Epithelial cell of prostate (primary cell): ENCODE measurements at regions not wholly inside any gene's neighbourhood (a gene's known extent, or its start where the extent isn't known, plus 50 kb on each side); places are given as distances from the start of the nearest gene placed in this dataset.

Source experiments
- DNase-seq: peaks from one replicate; pipeline ENCODE4 v3.0.0-alpha.2; 2011; ENCODE audit warnings: low read depth, low spot score
- H3K27ac ChIP-seq: fragments of 450-650 bp; 2 replicates; pipeline ENCODE4 v1.5.1; 2017; ENCODE audit warnings: mild to moderate bottlenecking

DNA sequence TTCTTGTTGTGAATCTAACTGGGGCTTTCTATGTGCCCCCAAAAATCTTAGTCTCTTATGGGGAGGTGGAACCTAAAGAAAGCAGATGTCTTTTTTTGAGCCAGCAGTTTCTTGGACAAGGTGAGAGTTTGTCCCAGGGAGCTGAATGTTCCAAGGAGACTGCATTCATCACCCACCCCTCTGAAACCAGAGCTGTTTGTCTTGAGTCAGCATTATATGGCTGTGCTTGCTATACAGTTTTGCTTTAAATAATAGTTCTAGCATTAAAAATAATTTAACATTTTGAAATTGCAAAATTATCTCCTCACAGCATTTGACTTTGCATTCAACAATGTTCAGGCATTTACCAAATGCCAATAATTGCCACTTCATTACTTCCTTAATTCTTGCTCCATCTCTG is 813.3 kb downstream of the BCL11B start:
- no peak for DNase-seq
- no peak overlapping the region for H3K27ac ChIP-seq

DNA sequence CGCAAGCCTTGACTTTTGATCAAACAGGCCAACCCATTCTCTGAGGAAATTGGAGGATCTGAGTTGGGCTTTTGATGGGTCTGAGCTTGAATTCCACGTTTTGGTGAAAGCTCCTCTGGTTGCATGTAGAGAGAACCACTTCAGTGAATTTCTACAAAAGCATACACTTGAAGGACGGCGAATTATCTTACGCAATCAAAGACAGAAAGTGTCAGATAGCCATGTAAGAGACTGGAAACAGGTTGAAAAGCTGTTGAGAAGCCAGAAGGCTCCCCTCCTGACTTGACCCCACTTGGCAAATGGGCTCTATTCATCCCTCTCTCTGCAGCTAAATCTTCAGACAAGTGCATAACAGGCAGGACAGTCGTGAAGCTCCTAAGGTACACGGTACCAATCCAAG is 809.1 kb downstream of the BCL11B start:
- DNase-seq: no peak
- no peak overlapping the region for H3K27ac ChIP-seq

- H3K27ac ChIP-seq: no peak overlapping the region
- DNase-seq: peak; percentile 33
Observed at GRCh38 chr14:98466807-98467206, 805.2 kb downstream of the BCL11B start.

GRCh38 chr14:98470663-98471062 is 801.3 kb downstream of the BCL11B start:
- DNase-seq: peak; percentile 82
- H3K27ac ChIP-seq: no peak overlapping the region

DNA sequence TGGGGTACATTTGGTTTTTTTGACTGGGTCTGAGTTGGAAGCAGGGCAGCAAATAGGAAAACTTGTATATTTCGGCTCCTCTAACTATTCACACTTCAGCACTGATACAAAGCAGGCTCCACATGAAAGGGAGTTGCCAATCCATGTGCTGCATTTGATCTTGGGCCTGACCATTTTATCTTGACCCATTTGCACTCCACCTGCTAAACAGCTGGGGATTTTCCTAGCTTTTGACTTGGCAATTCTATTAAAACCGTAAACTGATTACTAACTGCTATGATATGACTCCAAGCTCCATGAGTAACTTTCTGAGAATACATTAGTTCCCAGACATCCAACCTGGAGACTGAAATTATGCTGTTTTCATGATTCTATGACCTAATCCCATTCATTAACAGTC is 797.1 kb downstream of the BCL11B start:
- no peak for DNase-seq
- H3K27ac ChIP-seq: no peak overlapping the region

DNA sequence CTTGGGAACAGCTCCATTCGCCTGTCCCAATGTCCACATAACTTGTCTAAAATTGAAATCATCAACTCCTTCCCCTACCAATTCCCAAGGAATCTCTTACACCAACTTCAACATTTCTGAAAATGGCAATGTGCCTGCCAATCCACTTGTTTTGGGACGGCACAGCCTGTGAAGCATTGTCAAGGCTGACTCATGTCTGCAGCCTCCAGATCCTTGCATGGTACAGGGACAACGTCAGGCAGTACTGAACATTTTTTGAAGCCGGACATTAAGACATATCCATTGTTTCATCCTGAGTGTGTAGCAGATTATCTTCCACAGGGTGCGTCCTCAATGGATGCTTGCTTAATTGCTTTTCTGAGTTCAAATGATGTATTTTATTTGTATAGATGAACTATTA is 794.1 kb downstream of the BCL11B start:
- H3K27ac ChIP-seq: no peak overlapping the region
- no peak for DNase-seq

DNA sequence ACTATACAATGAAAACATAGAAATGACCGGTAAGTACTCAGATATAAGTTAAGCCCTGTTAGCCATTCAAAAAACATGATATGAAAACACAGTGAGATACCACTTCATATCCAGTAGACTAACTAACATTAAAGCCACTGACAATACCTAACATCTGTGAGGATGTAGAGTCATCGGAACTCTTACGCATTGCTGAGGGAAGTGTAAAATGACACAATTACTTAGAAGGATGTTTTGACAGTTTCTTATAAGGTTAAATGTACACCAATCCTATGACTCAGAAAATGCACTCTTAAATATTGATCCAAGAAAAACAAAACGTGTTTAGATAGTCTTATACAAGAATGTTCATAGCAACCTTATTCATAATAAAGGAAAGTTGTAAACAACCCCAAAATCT is 782.9 kb downstream of the BCL11B start:
- DNase-seq: no peak
- peak overlapping the region; percentile 10 for H3K27ac ChIP-seq

DNA sequence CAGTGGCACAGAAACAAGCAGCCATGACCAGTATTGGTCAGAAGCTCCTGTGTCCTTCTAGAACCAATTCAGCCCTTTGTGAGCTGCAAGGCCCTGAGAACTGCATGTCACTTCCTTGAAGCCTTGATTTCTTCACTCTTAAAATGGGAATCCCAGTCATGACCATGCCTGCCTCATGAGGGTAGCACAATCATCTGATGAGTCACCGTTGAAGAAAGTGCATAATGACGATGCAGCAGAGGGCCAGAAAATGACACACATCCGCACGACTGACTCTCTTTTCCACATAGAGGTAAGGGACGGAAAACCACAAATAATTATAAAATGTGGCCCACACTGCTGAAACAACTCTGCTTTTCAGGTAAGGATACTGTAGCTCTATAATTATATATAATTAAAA is 777.4 kb downstream of the BCL11B start:
- peak; percentile 91 for DNase-seq
- H3K27ac ChIP-seq: peak overlapping the region; percentile 91

- peak; percentile 69 for DNase-seq
- H3K27ac ChIP-seq: peak overlapping the region; percentile 92
Observed at GRCh38 chr14:98498019-98498885, 773.7 kb downstream of the BCL11B start.

GRCh38 chr14:98501335-98501734 is 770.7 kb downstream of the BCL11B start:
- peak; percentile 96 for DNase-seq
- H3K27ac ChIP-seq: peak overlapping the region; percentile 92

- H3K27ac ChIP-seq: peak overlapping the region; percentile 92
- no peak for DNase-seq
Observed at GRCh38 chr14:98501836-98502235, 770.2 kb downstream of the BCL11B start.

DNA sequence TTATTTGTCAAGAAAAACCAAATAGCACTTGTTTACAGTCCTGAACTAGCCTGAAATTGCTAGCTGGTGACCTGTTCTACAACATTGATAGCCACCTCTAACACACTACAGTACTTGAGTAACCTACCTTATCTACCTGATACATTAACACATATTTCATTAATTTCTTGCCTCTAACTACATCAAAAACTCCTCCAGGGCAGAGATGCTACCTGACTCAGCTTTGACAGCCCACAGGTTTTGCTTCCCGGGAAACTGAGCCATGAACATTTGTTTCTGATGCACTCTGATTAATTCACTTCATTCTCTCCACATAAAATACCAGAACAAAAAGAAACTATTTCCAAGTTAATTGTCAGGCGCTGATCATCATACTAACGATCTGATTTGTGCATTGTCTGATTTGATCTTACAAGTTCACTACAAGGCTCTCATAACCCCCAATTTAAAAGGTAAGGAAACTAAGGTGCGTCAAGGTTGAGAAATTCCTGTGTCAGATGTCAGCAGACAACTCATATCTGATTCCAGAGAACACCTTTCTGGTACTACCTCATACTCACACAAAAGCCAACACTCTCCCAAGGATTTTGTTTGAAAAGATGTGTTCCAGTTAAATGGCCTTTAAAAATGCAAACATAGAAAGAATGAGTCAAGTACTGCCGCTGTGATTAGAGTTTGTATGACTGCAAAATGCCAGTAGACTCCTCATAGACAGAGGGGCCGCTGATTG is 768.7 kb downstream of the BCL11B start:
- peak overlapping the region; percentile 92 for H3K27ac ChIP-seq
- DNase-seq: peak; percentile 46

GRCh38 chr14:98507264-98507663 is 764.7 kb downstream of the BCL11B start:
- DNase-seq: no peak
- H3K27ac ChIP-seq: peak overlapping the region; percentile 30

- no peak for DNase-seq
- no peak overlapping the region for H3K27ac ChIP-seq
Observed at GRCh38 chr14:98510392-98510791, 761.6 kb downstream of the BCL11B start.

DNA sequence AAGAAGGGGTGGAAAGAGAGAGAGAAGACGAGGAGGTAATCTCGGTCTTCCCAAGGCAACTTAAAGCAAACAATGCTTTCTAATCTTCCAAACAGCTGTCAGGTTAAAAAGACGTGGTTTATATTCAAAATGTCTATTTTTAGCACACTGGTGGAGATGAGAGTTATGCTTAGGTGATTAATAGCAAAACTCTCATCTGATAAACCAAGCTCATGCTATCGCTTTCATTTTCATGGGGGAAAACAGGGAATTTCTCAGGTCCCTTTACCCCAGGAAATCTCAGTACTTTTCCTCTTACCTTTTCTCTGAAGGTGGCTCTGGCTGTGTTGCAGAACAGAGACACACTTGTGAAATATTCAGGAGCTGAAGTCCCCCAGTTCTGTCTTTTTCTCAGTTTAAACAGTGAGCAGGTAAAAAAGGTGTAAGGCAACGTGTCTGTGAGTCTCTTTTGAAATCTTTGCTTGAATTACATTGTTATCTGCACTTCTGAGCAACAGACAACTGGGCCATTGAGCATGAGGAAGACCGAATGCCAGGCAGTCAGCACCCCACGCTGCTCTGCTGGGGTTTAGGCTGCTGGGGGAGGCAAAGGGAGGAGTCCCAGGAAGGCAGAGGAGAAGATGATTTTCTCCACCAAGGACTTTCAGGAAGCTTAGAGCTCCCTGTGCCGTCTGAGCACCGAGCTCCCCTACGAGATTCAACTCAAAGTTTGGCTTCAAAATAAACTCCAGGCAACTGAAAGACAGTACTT is 759.3 kb downstream of the BCL11B start:
- no peak for DNase-seq
- no peak overlapping the region for H3K27ac ChIP-seq

- no peak overlapping the region for H3K27ac ChIP-seq
- DNase-seq: no peak
Observed at GRCh38 chr14:98513558-98513957, 758.4 kb downstream of the BCL11B start.

GRCh38 chr14:98514016-98514415 is 758.0 kb downstream of the BCL11B start:
- no peak overlapping the region for H3K27ac ChIP-seq
- no peak for DNase-seq

DNA sequence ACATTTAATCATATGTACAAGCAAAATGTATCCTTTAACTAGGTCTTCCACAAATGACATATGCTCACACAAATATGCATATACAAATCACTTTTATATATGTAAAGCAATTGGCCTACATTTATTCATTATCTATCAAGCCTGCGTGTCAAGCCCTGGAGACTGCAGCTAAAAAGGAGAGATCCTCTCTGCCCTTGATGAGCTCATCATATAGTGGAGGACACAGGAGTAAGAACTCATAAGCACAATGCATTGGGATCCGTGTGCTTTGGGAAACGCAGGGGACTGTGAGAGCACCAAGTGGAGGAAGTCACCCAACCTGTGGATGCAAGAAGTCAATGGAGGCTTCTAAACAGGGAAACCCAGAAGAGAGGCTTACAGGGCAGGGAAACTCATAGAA is 735.7 kb downstream of the BCL11B start:
- H3K27ac ChIP-seq: no peak overlapping the region
- DNase-seq: no peak

- no peak overlapping the region for H3K27ac ChIP-seq
- no peak for DNase-seq
Observed at GRCh38 chr14:98542316-98542715, 729.7 kb downstream of the BCL11B start.

- H3K27ac ChIP-seq: no peak overlapping the region
- DNase-seq: no peak
Observed at GRCh38 chr14:98543074-98543473, 728.9 kb downstream of the BCL11B start.

DNA sequence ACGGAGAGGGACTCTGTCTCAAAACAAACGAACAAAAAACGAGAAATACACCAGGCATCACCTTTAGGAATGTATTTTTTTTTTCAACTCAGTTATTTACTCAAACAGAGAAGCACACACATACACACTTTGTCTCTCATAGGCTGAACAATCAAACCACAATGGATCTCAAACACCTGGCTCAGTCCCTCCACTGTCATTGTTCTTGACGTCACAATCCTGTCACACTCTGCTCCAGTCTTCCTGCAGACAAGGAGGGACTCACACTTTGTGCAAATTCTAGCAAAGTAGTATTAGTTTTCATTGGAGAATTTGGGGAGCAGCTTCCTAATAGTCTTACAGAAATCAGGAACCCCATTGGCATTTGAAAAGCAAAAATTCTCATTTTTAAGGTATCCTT is 727.8 kb downstream of the BCL11B start:
- DNase-seq: no peak
- no peak overlapping the region for H3K27ac ChIP-seq
